GM12878 (cell line): ENCODE measurements at regions not wholly inside any gene's neighbourhood (a gene's known extent, or its start where the extent isn't known, plus 50 kb on each side); places are given as distances from the start of the nearest gene placed in this dataset.

Experiments used
- ATAC-seq: fragments of 200-7000 bp; cut with Tn5 transposase; 3 replicates; pipeline ENCODE4 v1.9.1; 2020; ENCODE audit warnings: mild to moderate bottlenecking, moderate library complexity
- BruUV-seq: library from RNA; stranded (reverse); fragments of 400-500 nt; replicated peaks from 2 replicates; lab custom pipeline; 2021; lab: Mats Ljungman, UMichigan
- CTCF ChIA-PET: fragments of 300-600 bp; sonication (Branson Sonifier 250); formaldehyde crosslinking; extraction: SDS; loops from one replicate; lab custom pipeline; 2021; ENCODE audit warnings: inconsistent platforms; lab: Yijun Ruan, JAX
- POLR2A ChIA-PET: fragments of 350-600 bp; formaldehyde crosslinking; extraction: SDS; loops from one replicate; lab custom pipeline; 2021; ENCODE audit warnings: inconsistent platforms; lab: Charles Lee
- RAD21 ChIA-PET: fragments of 300-600 bp; sonication (Branson Sonifier 250); formaldehyde crosslinking; loops from one replicate; lab custom pipeline; 2023; ENCODE audit warnings: antibody characterized with exemption; ENCODE audit not compliant: unreplicated experiment; lab: Charles Lee
- SMC1A ChIA-PET: fragments of 300-600 bp; sonication (Branson Sonifier 250); formaldehyde crosslinking; loops from one replicate; lab custom pipeline; 2023; ENCODE audit not compliant: unreplicated experiment, uncharacterized antibody; lab: Charles Lee
- DNase-seq: peaks from one replicate; pipeline ENCODE4 v3.0.0-alpha.2; 2011; ENCODE audit warnings: low read depth, low spot score
- FAIRE-seq: peaks from 3 replicates; lab custom pipeline; 2011; peaks lifted over from hg19 to GRCh38; lab: Jason Lieb, UNC
- H2AFZ ChIP-seq: 2 replicates; pipeline ENCODE4 v1.6.0; 2011; ENCODE audit warnings: low read depth, low read length, control low read depth; ENCODE audit not compliant: control insufficient read depth
- H3K27ac ChIP-seq: 2 replicates; pipeline ENCODE4 v1.5.1; 2011; ENCODE audit warnings: control low read depth; ENCODE audit not compliant: control insufficient read depth, insufficient read depth
- H3K27me3 ChIP-seq, 2 experiments: replicated peaks in 1 of 2; 2 replicates each; pipeline versions ENCODE4 v1.6.0 to v1.6.1; 2011; ENCODE audit warnings: low read length in 1 of 2; ENCODE audit not compliant: control insufficient read depth in 2 of 2, insufficient read depth in 2 of 2
- H3K36me3 ChIP-seq, 2 experiments: 2 replicates each; pipeline ENCODE4 v1.5.1; 2011; ENCODE audit warnings: low read length in 1 of 2; ENCODE audit not compliant: control insufficient read depth in 2 of 2, insufficient read depth in 2 of 2
- H3K4me1 ChIP-seq: 2 replicates; pipeline ENCODE4 v1.6.1; 2011; ENCODE audit warnings: mild to moderate bottlenecking, low read length, moderate library complexity, mixed read lengths; ENCODE audit not compliant: control insufficient read depth, insufficient read depth
- H3K4me2 ChIP-seq: 2 replicates; pipeline ENCODE4 v1.6.0; 2011; ENCODE audit warnings: control low read depth; ENCODE audit not compliant: control insufficient read depth, insufficient read depth
- H3K4me3 ChIP-seq: fragments of 200-600 bp; sonication (generic); 2 replicates; pipeline ENCODE4 v1.5.1; 2016
- H3K79me2 ChIP-seq: 2 replicates; pipeline ENCODE4 v1.6.0; 2011; ENCODE audit warnings: low read length; ENCODE audit not compliant: control insufficient read depth, insufficient read depth
- H3K9ac ChIP-seq: 2 replicates; pipeline ENCODE4 v1.8.0; 2011; ENCODE audit warnings: low read length, control low read depth, mixed read lengths; ENCODE audit not compliant: control insufficient read depth, insufficient read depth
- H3K9me3 ChIP-seq: replicated peaks from 3 replicates; pipeline ENCODE4 v1.5.1; 2011; ENCODE audit warnings: mild to moderate bottlenecking, low read length; ENCODE audit not compliant: control insufficient read depth, insufficient read depth
- H4K20me1 ChIP-seq: 2 replicates; pipeline ENCODE4 v1.6.0; 2011; ENCODE audit not compliant: control insufficient read depth, insufficient read depth
- BRCA1 ChIP-seq: IDR thresholded peaks from 2 replicates; pipeline ENCODE4 v1.6.1; 2011; ENCODE audit warnings: low read depth, low read length, improper control_type of control experiment
- CBX3 ChIP-seq: fragments of 200-600 bp; sonication (generic); IDR thresholded peaks from 2 replicates; pipeline ENCODE4 v1.6.1; 2016; ENCODE audit warnings: low read depth, borderline replicate concordance
- CHD4 ChIP-seq: fragments of 200-600 bp; sonication (generic); IDR thresholded peaks from 2 replicates; pipeline ENCODE4 v1.6.1; 2016; ENCODE audit warnings: mild to moderate bottlenecking
- MTA2 ChIP-seq: fragments of 450-650 bp; IDR thresholded peaks from 2 replicates; pipeline ENCODE4 v1.6.1; 2016; ENCODE audit warnings: low read depth, mild to moderate bottlenecking, moderate library complexity
- NBN ChIP-seq: fragments of 450-650 bp; IDR thresholded peaks from 2 replicates; pipeline ENCODE4 v1.6.1; 2016
- PAX5 ChIP-seq: IDR thresholded peaks from 2 replicates; pipeline ENCODE4 v1.6.1; 2011; ENCODE audit warnings: low read depth, low read length, borderline replicate concordance
- RUNX3 ChIP-seq: IDR thresholded peaks from 2 replicates; pipeline ENCODE4 v1.6.1; 2012; ENCODE audit warnings: low read length, inconsistent platforms
- ZNF622 ChIP-seq: fragments of 450-650 bp; IDR thresholded peaks from 2 replicates; pipeline ENCODE4 v1.6.1; 2017; ENCODE audit warnings: mild to moderate bottlenecking, inconsistent platforms
- WGBS: methylation state at CpG from one replicate; pipeline ENCODE4 v1.1.6; 2016; ENCODE audit warnings: low lambda C conversion rate; ENCODE audit not compliant: insufficient replicate concordance, insufficient coverage; ENCODE audit errors: missing lambda C conversion rate; 5-methylcytosine and 5-hydroxymethylcytosine counted together
- in situ Hi-C: fragments of 300-500 bp; cut with MboI; formaldehyde crosslinking; loops from 9 replicates; pipeline ENCODE4 v1.14.3; 2018; ENCODE audit warnings: mixed read lengths
- intact Hi-C: fragments of 100-400 bp; cut with micrococcal nuclease; formaldehyde crosslinking; loops from one replicate; pipeline ENCODE4 v1.14.2; 2022; ENCODE audit not compliant: unreplicated experiment
- TF ChIP-seq, protein P1 (sequence below): IDR thresholded peaks from 2 replicates; pipeline ENCODE4 v1.6.1; 2012; ENCODE audit warnings: improper control_type of control experiment, low read depth, low read length; ENCODE audit not compliant: insufficient replicate concordance
- TF ChIP-seq, protein P2 (sequence below): fragments of 450-650 bp; formaldehyde crosslinking; IDR thresholded peaks from 2 replicates; pipeline ENCODE4 v1.4.0; 2022; ENCODE audit warnings: mild to moderate bottlenecking, moderate library complexity
- TF ChIP-seq, protein P3 (sequence below): fragments of 450-650 bp; IDR thresholded peaks from 2 replicates; pipeline ENCODE4 v1.6.1; 2017; ENCODE audit warnings: mild to moderate bottlenecking, moderate library complexity
- TF ChIP-seq, protein P4 (sequence below): fragments of 450-650 bp; IDR thresholded peaks from 2 replicates; pipeline ENCODE4 v1.6.1; 2017; ENCODE audit warnings: borderline replicate concordance

- H2AFZ ChIP-seq = no peak overlapping the region
- in situ Hi-C loops (no loop called here), intact Hi-C loops (no loop called here)
- DNase-seq = no peak
- WGBS = 0% methylated on average over 2 of the region's 2 CpGs
- ATAC-seq = no peak
- no peak overlapping the region for H3K27ac ChIP-seq
- H3K4me2 ChIP-seq = no peak overlapping the region
- H3K79me2 ChIP-seq = no peaks in the 10 kb centered on the region
- ChIA-PET RAD21 (no interaction called here), POLR2A (interaction anchor here (0.6 kb wide), 1 partner anchor 12 kb away, joined by 3 read pairs; no protein-coding TSS in a partner anchor), CTCF (no interaction called here), SMC1A (no interaction called here)
- no peaks in the 10 kb centered on the region for H3K4me1 ChIP-seq
- H3K9me3 ChIP-seq = no peaks in the 10 kb centered on the region
- no peak for FAIRE-seq
- no peaks in the 10 kb centered on the region for H4K20me1 ChIP-seq
- no peak overlapping the region for H3K4me3 ChIP-seq
- no peaks in the 10 kb centered on the region for H3K27me3 ChIP-seq
- H3K36me3 ChIP-seq = no peaks in the 10 kb centered on the region
- H3K9ac ChIP-seq = no peak overlapping the region
- BruUV-seq = no TSS peak
- no peak for TF ChIP-seq ZNF622
- no peak for TF ChIP-seq RUNX3
- no peak for TF ChIP-seq CBX3
- no peak for TF ChIP-seq MTA2
- TF ChIP-seq, protein P1, sequence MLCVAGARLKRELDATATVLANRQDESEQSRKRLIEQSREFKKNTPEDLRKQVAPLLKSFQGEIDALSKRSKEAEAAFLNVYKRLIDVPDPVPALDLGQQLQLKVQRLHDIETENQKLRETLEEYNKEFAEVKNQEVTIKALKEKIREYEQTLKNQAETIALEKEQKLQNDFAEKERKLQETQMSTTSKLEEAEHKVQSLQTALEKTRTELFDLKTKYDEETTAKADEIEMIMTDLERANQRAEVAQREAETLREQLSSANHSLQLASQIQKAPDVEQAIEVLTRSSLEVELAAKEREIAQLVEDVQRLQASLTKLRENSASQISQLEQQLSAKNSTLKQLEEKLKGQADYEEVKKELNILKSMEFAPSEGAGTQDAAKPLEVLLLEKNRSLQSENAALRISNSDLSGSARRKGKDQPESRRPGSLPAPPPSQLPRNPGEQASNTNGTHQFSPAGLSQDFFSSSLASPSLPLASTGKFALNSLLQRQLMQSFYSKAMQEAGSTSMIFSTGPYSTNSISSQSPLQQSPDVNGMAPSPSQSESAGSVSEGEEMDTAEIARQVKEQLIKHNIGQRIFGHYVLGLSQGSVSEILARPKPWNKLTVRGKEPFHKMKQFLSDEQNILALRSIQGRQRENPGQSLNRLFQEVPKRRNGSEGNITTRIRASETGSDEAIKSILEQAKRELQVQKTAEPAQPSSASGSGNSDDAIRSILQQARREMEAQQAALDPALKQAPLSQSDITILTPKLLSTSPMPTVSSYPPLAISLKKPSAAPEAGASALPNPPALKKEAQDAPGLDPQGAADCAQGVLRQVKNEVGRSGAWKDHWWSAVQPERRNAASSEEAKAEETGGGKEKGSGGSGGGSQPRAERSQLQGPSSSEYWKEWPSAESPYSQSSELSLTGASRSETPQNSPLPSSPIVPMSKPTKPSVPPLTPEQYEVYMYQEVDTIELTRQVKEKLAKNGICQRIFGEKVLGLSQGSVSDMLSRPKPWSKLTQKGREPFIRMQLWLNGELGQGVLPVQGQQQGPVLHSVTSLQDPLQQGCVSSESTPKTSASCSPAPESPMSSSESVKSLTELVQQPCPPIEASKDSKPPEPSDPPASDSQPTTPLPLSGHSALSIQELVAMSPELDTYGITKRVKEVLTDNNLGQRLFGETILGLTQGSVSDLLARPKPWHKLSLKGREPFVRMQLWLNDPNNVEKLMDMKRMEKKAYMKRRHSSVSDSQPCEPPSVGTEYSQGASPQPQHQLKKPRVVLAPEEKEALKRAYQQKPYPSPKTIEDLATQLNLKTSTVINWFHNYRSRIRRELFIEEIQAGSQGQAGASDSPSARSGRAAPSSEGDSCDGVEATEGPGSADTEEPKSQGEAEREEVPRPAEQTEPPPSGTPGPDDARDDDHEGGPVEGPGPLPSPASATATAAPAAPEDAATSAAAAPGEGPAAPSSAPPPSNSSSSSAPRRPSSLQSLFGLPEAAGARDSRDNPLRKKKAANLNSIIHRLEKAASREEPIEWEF = no peak
- TF ChIP-seq, protein P2, sequence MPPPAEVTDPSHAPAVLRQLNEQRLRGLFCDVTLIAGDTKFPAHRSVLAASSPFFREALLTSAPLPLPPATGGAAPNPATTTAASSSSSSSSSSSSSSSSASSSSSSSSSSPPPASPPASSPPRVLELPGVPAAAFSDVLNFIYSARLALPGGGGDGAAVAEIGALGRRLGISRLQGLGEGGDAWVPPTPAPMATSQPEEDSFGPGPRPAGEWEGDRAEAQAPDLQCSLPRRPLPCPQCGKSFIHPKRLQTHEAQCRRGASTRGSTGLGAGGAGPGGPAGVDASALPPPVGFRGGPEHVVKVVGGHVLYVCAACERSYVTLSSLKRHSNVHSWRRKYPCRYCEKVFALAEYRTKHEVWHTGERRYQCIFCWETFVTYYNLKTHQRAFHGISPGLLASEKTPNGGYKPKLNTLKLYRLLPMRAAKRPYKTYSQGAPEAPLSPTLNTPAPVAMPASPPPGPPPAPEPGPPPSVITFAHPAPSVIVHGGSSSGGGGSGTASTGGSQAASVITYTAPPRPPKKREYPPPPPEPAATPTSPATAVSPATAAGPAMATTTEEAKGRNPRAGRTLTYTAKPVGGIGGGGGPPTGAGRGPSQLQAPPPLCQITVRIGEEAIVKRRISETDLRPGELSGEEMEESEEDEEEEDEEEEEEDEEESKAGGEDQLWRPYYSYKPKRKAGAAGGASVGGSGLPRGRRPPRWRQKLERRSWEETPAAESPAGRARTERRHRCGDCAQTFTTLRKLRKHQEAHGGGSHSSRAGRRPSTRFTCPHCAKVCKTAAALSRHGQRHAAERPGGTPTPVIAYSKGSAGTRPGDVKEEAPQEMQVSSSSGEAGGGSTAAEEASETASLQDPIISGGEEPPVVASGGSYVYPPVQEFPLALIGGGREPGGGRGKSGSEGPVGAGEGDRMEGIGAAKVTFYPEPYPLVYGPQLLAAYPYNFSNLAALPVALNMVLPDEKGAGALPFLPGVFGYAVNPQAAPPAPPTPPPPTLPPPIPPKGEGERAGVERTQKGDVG (CRISPR knock-in tag) = no peak
- TF ChIP-seq BRCA1 = no peak
- no peak for TF ChIP-seq NBN
- TF ChIP-seq, protein P3, sequence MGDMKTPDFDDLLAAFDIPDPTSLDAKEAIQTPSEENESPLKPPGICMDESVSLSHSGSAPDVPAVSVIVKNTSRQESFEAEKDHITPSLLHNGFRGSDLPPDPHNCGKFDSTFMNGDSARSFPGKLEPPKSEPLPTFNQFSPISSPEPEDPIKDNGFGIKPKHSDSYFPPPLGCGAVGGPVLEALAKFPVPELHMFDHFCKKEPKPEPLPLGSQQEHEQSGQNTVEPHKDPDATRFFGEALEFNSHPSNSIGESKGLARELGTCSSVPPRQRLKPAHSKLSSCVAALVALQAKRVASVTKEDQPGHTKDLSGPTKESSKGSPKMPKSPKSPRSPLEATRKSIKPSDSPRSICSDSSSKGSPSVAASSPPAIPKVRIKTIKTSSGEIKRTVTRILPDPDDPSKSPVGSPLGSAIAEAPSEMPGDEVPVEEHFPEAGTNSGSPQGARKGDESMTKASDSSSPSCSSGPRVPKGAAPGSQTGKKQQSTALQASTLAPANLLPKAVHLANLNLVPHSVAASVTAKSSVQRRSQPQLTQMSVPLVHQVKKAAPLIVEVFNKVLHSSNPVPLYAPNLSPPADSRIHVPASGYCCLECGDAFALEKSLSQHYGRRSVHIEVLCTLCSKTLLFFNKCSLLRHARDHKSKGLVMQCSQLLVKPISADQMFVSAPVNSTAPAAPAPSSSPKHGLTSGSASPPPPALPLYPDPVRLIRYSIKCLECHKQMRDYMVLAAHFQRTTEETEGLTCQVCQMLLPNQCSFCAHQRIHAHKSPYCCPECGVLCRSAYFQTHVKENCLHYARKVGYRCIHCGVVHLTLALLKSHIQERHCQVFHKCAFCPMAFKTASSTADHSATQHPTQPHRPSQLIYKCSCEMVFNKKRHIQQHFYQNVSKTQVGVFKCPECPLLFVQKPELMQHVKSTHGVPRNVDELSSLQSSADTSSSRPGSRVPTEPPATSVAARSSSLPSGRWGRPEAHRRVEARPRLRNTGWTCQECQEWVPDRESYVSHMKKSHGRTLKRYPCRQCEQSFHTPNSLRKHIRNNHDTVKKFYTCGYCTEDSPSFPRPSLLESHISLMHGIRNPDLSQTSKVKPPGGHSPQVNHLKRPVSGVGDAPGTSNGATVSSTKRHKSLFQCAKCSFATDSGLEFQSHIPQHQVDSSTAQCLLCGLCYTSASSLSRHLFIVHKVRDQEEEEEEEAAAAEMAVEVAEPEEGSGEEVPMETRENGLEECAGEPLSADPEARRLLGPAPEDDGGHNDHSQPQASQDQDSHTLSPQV = no peak
- TF ChIP-seq, protein P4, sequence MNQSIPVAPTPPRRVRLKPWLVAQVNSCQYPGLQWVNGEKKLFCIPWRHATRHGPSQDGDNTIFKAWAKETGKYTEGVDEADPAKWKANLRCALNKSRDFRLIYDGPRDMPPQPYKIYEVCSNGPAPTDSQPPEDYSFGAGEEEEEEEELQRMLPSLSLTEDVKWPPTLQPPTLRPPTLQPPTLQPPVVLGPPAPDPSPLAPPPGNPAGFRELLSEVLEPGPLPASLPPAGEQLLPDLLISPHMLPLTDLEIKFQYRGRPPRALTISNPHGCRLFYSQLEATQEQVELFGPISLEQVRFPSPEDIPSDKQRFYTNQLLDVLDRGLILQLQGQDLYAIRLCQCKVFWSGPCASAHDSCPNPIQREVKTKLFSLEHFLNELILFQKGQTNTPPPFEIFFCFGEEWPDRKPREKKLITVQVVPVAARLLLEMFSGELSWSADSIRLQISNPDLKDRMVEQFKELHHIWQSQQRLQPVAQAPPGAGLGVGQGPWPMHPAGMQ = no peak
- no peak for TF ChIP-seq CHD4
- no peak for TF ChIP-seq PAX5
These were observed 1267.9 kb downstream of the MRPL39 start for GRCh38 chr21:24339406-24339805.
